HG02588 (cell line): ENCODE measurements at regions not wholly inside any gene's neighbourhood (a gene's known extent, or its start where the extent isn't known, plus 50 kb on each side); places are given as distances from the start of the nearest gene placed in this dataset.
A peak's percentile ranks its signal among the peaks of the same experiment; 100 is the strongest.
"Not testable (repeated sequence)": the region's sequence is repeated elsewhere in the genome, so short reads cannot be mapped to it uniquely, and the experiment has no call there.

ENCODE experiments used
- ATAC-seq: cut with Tn5 transposase; IDR thresholded peaks from one replicate; pipeline ENCODE4 v1.9.1; 2021; ENCODE audit warnings: mild to moderate bottlenecking, moderate library complexity; ENCODE audit not compliant: unreplicated experiment

GRCh38 chr4:43089730-43090129 is 197.2 kb downstream of the GRXCR1 start:
- ATAC-seq = no peak

GRCh38 chr4:43103048-43103447 is 210.5 kb downstream of the GRXCR1 start:
- ATAC-seq = no peak

- ATAC-seq = no peak
Observed at GRCh38 chr4:43112139-43112538, 219.6 kb downstream of the GRXCR1 start.

- no peak for ATAC-seq
Observed at GRCh38 chr4:43113196-43113595, 220.7 kb downstream of the GRXCR1 start.

- ATAC-seq = no peak
Observed at GRCh38 chr4:43126595-43126994, 234.1 kb downstream of the GRXCR1 start.

GRCh38 chr4:43130228-43131021 is 237.9 kb downstream of the GRXCR1 start:
- ATAC-seq = no peak

- peak; percentile 76 for ATAC-seq
Observed at GRCh38 chr4:43132010-43132582, 239.6 kb downstream of the GRXCR1 start.

GRCh38 chr4:43133566-43133965 is 241.1 kb downstream of the GRXCR1 start:
- no peak for ATAC-seq

- no peak for ATAC-seq
Observed at GRCh38 chr4:43136752-43137151, 244.2 kb downstream of the GRXCR1 start.

GRCh38 chr4:43146198-43146597 is 253.7 kb downstream of the GRXCR1 start:
- ATAC-seq = no peak

- no peak for ATAC-seq
Observed at GRCh38 chr4:43148481-43148880, 256.0 kb downstream of the GRXCR1 start.

GRCh38 chr4:43163101-43163792 is 270.7 kb downstream of the GRXCR1 start:
- ATAC-seq = peak; percentile 62

- no peak for ATAC-seq
Observed at GRCh38 chr4:43189741-43190140, 297.2 kb downstream of the GRXCR1 start.

GRCh38 chr4:43212576-43212975 is 320.1 kb downstream of the GRXCR1 start:
- ATAC-seq = not testable (repeated sequence)

- no peak for ATAC-seq
Observed at GRCh38 chr4:43223820-43224219, 331.3 kb downstream of the GRXCR1 start.

GRCh38 chr4:43224559-43224958 is 332.0 kb downstream of the GRXCR1 start:
- no peak for ATAC-seq

- ATAC-seq = no peak
Observed at GRCh38 chr4:43233321-43233720, 340.8 kb downstream of the GRXCR1 start.

GRCh38 chr4:43234626-43235415 is 342.3 kb downstream of the GRXCR1 start:
- ATAC-seq = no peak

- no peak for ATAC-seq
Observed at GRCh38 chr4:43238008-43238407, 345.5 kb downstream of the GRXCR1 start.

GRCh38 chr4:43238585-43238984 is 346.1 kb downstream of the GRXCR1 start:
- ATAC-seq = no peak

GRCh38 chr4:43241104-43241503 is 348.6 kb downstream of the GRXCR1 start:
- ATAC-seq = no peak
